ENCODE measurements at regions not wholly inside any gene's neighbourhood (a gene's known extent, or its start where the extent isn't known, plus 50 kb on each side); places are given as distances from the start of the nearest gene placed in this dataset.

GRCh38 chr4:73311428-73311827, 52.8 kb upstream of the ANKRD17 start:
- Mint-ChIP-seq H3K27me3 (no peaks in the 10 kb centered on the region), H3K4me3 (no peak overlapping the region), H3K9me3 (no peaks in the 10 kb centered on the region), H3K27ac (no peak overlapping the region), H3K4me1 (ENCODE audit: low read depth) (no peaks in the 10 kb centered on the region), H3K36me3 (ENCODE audit: low read depth) (no peaks in the 10 kb centered on the region)
- Histone ChIP-seq H3K36me3 (ENCODE audit: insufficient read depth, low read length) (no peaks in the 10 kb centered on the region), H3K4me1 (ENCODE audit: insufficient read depth, low read length) (no peaks in the 10 kb centered on the region), H3K9me3 (ENCODE audit: control insufficient read depth in 1 of 2, insufficient read depth in 1 of 2, low read length in 2 of 2) (no peaks in the 10 kb centered on the region), H3K27me3 (ENCODE audit: control insufficient read depth in 1 of 2, insufficient read depth in 2 of 2, low read length in 2 of 2) (no peaks in the 10 kb centered on the region), H3K27ac (ENCODE audit: low read depth in 1 of 2, low read length in 2 of 2) (no peak overlapping the region), H3K4me3 (ENCODE audit: low read length) (no peak overlapping the region)
- POLR2A ChIA-PET = no interaction called here
- ATAC-seq (ENCODE audit: poor library complexity) (no peak), DNase-seq (peak in 2 of 14 experiments; percentile 2 to 5)
- peak; percentile 61 for TF ChIP-seq CTCF (IDR thresholded peaks at IDR 0.05)
- CTCF ChIA-PET = interaction anchor here (0.7 kb wide), 1 partner anchor 30 kb away, joined by 4 read pairs; no protein-coding TSS in a partner anchor
- intact Hi-C loops (cut with DNase I, micrococcal nuclease) = loop anchor here (5.0 to 10.0 kb wide), 2 partner anchors 341 to 823 kb away; no protein-coding TSS in a partner anchor

GRCh38 chr4:73309211-73309610, 50.6 kb upstream of the ANKRD17 start:
- ChIA-PET POLR2A (no interaction called here), CTCF (interaction anchor here (1.2 to 1.5 kb wide), 2 partner anchors 21 to 23 kb away, joined by 3 read pairs; no protein-coding TSS in a partner anchor)
- no peak for ATAC-seq (ENCODE audit: poor library complexity)
- no peaks in the 10 kb centered on the region for H3K4me1 Mint-ChIP-seq (ENCODE audit: low read depth)
- Histone ChIP-seq H3K27me3 (ENCODE audit: control insufficient read depth in 1 of 2, insufficient read depth in 2 of 2, low read length in 2 of 2) (no peaks in the 10 kb centered on the region), H3K9me3 (ENCODE audit: control insufficient read depth in 1 of 2, insufficient read depth in 1 of 2, low read length in 2 of 2) (no peaks in the 10 kb centered on the region), H3K4me3 (ENCODE audit: low read length) (no peak overlapping the region), H3K36me3 (ENCODE audit: insufficient read depth, low read length) (no peaks in the 10 kb centered on the region), H3K27ac (ENCODE audit: low read depth in 1 of 2, low read length in 2 of 2) (no peak overlapping the region), H3K4me1 (ENCODE audit: insufficient read depth, low read length) (no peaks in the 10 kb centered on the region)
- H3K27ac Mint-ChIP-seq = no peak overlapping the region
- no peaks in the 10 kb centered on the region for H3K9me3 Mint-ChIP-seq
- no peaks in the 10 kb centered on the region for H3K27me3 Mint-ChIP-seq
- H3K36me3 Mint-ChIP-seq (ENCODE audit: low read depth) = no peaks in the 10 kb centered on the region
- H3K4me3 Mint-ChIP-seq = no peak overlapping the region
- DNase-seq = no peak
- intact Hi-C loops (cut with DNase I, micrococcal nuclease) = no loop called here
- TF ChIP-seq CTCF (IDR thresholded peaks at IDR 0.05) = no peak
